ENCODE measurements at regions not wholly inside any gene's neighbourhood (a gene's known extent, or its start where the extent isn't known, plus 50 kb on each side); places are given as distances from the start of the nearest gene placed in this dataset.

DNA sequence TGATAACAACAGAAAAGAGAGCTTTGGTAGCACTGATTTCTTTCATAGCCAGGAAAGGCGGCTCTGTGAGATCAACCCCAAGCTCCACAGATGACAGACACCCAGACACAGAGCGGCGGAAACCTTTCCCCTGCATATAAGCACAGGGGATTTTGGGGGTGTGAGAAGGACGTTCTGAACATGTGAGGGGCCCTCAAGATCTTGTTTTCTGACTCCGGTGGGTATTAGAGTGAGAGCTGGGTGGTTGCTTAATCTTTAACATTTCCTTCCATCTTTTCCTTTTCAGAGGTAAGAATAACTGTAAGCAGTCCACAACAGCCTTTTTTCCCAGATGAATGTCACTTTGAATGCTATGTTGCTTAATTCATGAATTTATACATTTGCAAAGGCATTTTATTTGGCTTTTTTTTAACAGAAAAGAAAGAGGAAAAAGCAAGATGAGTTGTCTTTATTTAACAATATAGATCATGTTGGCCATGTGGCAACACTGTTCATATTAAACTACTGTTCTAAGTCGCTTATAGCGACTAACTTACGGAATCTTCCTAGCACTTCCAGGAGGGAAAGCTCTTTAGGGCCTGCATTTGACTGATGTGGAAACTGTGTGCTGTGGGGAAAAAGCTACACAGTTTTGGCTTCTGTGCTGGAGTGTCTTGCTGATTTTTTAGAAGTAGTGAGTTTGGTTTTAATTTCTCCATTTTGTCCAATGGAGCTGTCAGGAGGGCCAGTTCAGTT, 80.5 kb upstream of the NAA20 start:
- TF ChIP-seq, protein P1, sequence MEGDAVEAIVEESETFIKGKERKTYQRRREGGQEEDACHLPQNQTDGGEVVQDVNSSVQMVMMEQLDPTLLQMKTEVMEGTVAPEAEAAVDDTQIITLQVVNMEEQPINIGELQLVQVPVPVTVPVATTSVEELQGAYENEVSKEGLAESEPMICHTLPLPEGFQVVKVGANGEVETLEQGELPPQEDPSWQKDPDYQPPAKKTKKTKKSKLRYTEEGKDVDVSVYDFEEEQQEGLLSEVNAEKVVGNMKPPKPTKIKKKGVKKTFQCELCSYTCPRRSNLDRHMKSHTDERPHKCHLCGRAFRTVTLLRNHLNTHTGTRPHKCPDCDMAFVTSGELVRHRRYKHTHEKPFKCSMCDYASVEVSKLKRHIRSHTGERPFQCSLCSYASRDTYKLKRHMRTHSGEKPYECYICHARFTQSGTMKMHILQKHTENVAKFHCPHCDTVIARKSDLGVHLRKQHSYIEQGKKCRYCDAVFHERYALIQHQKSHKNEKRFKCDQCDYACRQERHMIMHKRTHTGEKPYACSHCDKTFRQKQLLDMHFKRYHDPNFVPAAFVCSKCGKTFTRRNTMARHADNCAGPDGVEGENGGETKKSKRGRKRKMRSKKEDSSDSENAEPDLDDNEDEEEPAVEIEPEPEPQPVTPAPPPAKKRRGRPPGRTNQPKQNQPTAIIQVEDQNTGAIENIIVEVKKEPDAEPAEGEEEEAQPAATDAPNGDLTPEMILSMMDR (conservative IDR thresholded peaks at IDR 0.05; ENCODE audit: low read length) = no peak
- TF ChIP-seq EZH2phosphoT487 (IDR thresholded peaks at IDR 0.05; ENCODE audit: borderline replicate concordance) = no peak

Data from Loucy (cell line).